Loucy (cell line): ENCODE measurements at regions not wholly inside any gene's neighbourhood (a gene's known extent, or its start where the extent isn't known, plus 50 kb on each side); places are given as distances from the start of the nearest gene placed in this dataset.

Source experiments
- EZH2phosphoT487 ChIP-seq: fragments of 200-600 bp; IDR thresholded peaks from 2 replicates; pipeline ENCODE4 v1.6.1; 2018; ENCODE audit warnings: antibody characterized with exemption, mild to moderate bottlenecking, moderate library complexity, borderline replicate concordance
- TF ChIP-seq, protein P1 (sequence below): fragments of 200-600 bp; sonication (generic); conservative IDR thresholded peaks from 2 replicates; pipeline ENCODE4 v1.5.1; 2014; ENCODE audit warnings: mild to moderate bottlenecking, antibody characterized with exemption, low read length

DNA sequence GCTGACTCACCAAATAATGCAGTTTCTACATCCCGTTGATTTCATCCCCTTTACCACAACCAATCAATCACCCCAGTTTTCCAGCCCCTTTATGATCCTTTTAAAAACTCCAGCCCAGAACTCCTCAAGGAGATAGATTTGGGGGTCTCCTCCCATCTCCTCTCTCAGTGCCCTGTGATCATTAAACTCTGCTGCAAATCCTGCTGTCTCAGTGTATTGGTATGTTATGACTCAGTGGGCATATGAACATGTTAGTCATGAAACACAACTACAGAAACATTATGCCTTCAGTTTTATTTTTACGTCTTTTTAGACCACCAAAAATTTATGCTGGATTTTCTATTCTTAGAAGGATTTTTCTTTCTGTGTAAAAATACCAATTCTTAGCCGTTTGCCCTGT, 213.7 kb downstream of the DIPK2A start:
- TF ChIP-seq, protein P1, sequence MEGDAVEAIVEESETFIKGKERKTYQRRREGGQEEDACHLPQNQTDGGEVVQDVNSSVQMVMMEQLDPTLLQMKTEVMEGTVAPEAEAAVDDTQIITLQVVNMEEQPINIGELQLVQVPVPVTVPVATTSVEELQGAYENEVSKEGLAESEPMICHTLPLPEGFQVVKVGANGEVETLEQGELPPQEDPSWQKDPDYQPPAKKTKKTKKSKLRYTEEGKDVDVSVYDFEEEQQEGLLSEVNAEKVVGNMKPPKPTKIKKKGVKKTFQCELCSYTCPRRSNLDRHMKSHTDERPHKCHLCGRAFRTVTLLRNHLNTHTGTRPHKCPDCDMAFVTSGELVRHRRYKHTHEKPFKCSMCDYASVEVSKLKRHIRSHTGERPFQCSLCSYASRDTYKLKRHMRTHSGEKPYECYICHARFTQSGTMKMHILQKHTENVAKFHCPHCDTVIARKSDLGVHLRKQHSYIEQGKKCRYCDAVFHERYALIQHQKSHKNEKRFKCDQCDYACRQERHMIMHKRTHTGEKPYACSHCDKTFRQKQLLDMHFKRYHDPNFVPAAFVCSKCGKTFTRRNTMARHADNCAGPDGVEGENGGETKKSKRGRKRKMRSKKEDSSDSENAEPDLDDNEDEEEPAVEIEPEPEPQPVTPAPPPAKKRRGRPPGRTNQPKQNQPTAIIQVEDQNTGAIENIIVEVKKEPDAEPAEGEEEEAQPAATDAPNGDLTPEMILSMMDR, result no peak
- TF ChIP-seq EZH2phosphoT487, result no peak
